ENCODE measurements at regions not wholly inside any gene's neighbourhood (a gene's known extent, or its start where the extent isn't known, plus 50 kb on each side); places are given as distances from the start of the nearest gene placed in this dataset.

DNA sequence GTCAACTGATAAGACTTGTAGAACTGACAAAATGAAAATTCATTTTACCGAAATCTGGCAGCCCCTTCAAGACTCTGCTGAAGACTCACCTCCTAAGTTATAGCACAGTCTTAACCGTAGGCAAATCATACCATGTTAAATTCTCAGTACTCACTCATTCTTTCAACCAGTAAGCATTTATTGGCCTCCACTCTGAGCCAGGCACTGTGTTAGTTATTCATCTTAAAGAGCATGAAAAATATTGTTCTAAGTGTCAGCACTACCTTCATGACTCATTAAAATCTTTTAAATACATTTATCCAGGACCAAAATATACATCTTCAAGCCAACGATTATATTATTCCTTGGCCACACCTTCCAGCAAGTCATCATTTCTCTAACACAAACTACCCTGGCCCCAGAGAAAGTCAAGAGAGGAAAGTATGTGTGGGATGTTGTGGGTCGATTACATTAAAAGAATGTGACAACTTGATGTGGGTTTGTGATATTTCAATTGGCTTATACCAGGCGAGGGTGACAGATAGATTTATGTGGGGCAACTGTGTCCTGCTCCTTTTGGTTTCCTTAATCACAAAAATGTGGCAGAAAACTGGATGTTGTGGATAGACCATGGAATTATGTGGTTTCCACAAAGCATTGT, 55.0 kb downstream of the TMEM30B start:
- Histone ChIP-seq H3K9ac (ENCODE audit: low read length) (no peak overlapping the region), H3K9me3 (ENCODE audit: low read length) (no peaks in the 10 kb centered on the region), H3K27ac (ENCODE audit: low read depth, low read length) (no peak overlapping the region), H3K4me3 (ENCODE audit: low read depth in 1 of 2, low read length in 2 of 2) (no peak overlapping the region), H3K27me3 (ENCODE audit: control insufficient read depth in 1 of 2, insufficient read depth in 2 of 2, low read length in 2 of 2) (no peaks in the 10 kb centered on the region), H3K4me1 (ENCODE audit: insufficient read depth, low read length) (no peaks in the 10 kb centered on the region), H3K36me3 (ENCODE audit: insufficient read depth, low read length) (no peaks in the 10 kb centered on the region)

DNA sequence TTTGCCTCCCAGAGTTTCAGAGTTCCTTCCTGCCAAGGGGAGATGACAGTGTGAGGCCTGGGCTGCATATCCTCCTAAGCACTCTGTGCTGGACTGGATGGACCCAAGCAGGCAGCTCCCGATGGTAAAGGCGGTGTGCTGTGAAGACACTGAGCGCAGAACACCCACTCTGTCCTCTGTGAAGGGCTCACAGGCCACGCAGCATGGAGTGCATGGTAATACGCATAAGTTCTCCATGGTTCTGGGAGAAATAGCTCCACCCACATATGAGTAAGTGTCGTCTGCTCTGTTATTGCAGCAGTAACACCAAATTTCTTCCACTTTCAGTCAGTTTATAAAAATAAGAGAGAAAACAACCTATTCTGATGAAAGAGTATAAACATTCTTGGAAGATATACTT, 55.8 kb downstream of the TMEM30B start:
- H3K4me1 ChIP-seq (ENCODE audit: insufficient read depth, low read length) = no peaks in the 10 kb centered on the region
- no peak overlapping the region for H3K9ac ChIP-seq (ENCODE audit: low read length)
- no peak overlapping the region for H3K4me3 ChIP-seq (ENCODE audit: low read depth in 1 of 2, low read length in 2 of 2)
- no peak overlapping the region for H3K27ac ChIP-seq (ENCODE audit: low read depth, low read length)
- H3K27me3 ChIP-seq (ENCODE audit: control insufficient read depth in 1 of 2, insufficient read depth in 2 of 2, low read length in 2 of 2) = no peaks in the 10 kb centered on the region
- H3K36me3 ChIP-seq (ENCODE audit: insufficient read depth, low read length) = no peaks in the 10 kb centered on the region
- no peaks in the 10 kb centered on the region for H3K9me3 ChIP-seq (ENCODE audit: low read length)

DNA sequence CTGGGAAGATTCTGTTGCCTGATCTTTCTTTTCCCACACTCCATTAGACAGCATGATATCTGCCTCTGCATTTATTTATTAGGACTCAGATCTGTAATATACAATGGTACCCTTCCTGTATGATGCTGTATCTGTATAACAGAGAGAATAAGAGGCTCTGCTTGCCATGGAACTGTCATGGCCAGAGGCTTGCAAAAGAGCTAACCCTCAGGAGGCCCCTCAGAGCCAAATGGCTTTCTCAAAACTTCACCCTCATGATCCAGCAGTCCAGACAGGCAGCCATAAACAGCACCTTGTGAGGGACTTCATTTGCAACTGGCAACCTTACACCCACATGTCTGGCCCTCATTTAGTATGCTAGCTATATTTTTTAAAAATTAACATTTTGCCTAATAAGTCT, 57.6 kb downstream of the TMEM30B start:
- no peak overlapping the region for H3K9ac ChIP-seq (ENCODE audit: low read length)
- H3K36me3 ChIP-seq (ENCODE audit: insufficient read depth, low read length) = no peaks in the 10 kb centered on the region
- H3K4me3 ChIP-seq (ENCODE audit: low read depth in 1 of 2, low read length in 2 of 2) = no peak overlapping the region
- H3K9me3 ChIP-seq (ENCODE audit: low read length) = no peaks in the 10 kb centered on the region
- H3K27ac ChIP-seq (ENCODE audit: low read depth, low read length) = no peak overlapping the region
- peaks cover 0 to 3% of the 10 kb centered on the region in 2 donors for H3K27me3 ChIP-seq (ENCODE audit: control insufficient read depth in 1 of 2, insufficient read depth in 2 of 2, low read length in 2 of 2)
- H3K4me1 ChIP-seq (ENCODE audit: insufficient read depth, low read length) = no peaks in the 10 kb centered on the region

DNA sequence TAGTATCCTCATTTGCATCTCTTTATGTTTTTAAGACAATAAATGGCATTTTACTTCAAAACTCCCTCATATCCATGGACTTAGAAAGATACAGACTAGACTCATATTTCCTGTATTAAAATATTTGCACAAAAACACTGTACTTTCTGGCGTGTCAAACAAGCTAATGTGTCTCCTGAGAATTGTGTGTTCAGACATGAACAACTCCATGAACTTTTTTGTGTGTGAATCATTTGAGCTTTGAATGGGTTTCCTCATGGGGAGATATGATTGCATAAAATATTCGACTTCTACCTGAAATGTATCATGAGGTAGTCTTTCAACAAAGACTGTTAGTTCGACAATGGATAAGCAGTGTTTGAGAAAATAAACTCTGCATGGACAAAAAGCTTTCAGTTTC, 58.8 kb downstream of the TMEM30B start:
- Histone ChIP-seq H3K4me1 (ENCODE audit: insufficient read depth, low read length) (no peaks in the 10 kb centered on the region), H3K9me3 (ENCODE audit: low read length) (no peaks in the 10 kb centered on the region), H3K27ac (ENCODE audit: low read depth, low read length) (no peak overlapping the region), H3K9ac (ENCODE audit: low read length) (no peak overlapping the region), H3K27me3 (ENCODE audit: control insufficient read depth in 1 of 2, insufficient read depth in 2 of 2, low read length in 2 of 2) (peaks cover 0 to 5% of the 10 kb centered on the region in 2 donors), H3K4me3 (ENCODE audit: low read depth in 1 of 2, low read length in 2 of 2) (no peak overlapping the region), H3K36me3 (ENCODE audit: insufficient read depth, low read length) (no peaks in the 10 kb centered on the region)

GRCh38 chr14:61221906-61222305, 59.2 kb downstream of the TMEM30B start:
- Histone ChIP-seq H3K9ac (ENCODE audit: low read length) (no peak overlapping the region), H3K27me3 (ENCODE audit: control insufficient read depth in 1 of 2, insufficient read depth in 2 of 2, low read length in 2 of 2) (peaks cover 0 to 5% of the 10 kb centered on the region in 2 donors), H3K4me3 (ENCODE audit: low read depth in 1 of 2, low read length in 2 of 2) (no peak overlapping the region), H3K27ac (ENCODE audit: low read depth, low read length) (no peak overlapping the region), H3K4me1 (ENCODE audit: insufficient read depth, low read length) (no peaks in the 10 kb centered on the region), H3K36me3 (ENCODE audit: insufficient read depth, low read length) (no peaks in the 10 kb centered on the region), H3K9me3 (ENCODE audit: low read length) (no peaks in the 10 kb centered on the region)

DNA sequence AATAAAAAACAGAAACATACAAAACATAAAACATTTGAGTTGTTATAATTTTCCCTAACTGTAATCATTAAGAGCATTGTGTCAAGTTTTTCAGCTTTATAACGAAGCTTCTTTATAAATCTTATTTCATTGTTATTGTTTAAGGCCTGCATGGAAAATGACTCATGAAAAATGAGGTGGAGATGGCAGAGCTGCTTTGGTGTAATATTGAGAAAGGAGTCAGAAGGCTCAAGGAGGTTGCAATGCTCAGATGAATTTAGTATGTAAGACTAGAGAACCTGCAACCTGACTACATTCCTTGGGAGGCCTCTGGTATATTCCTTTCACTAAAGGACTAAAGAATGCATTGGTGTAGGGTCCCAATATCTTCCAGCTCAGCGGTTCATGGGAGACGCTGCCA, 61.5 kb downstream of the TMEM30B start:
- Histone ChIP-seq H3K4me3 (ENCODE audit: low read depth in 1 of 2, low read length in 2 of 2) (no peak overlapping the region), H3K4me1 (ENCODE audit: insufficient read depth, low read length) (no peaks in the 10 kb centered on the region), H3K27ac (ENCODE audit: low read depth, low read length) (no peak overlapping the region), H3K9ac (ENCODE audit: low read length) (no peak overlapping the region), H3K9me3 (ENCODE audit: low read length) (no peaks in the 10 kb centered on the region), H3K27me3 (ENCODE audit: control insufficient read depth in 1 of 2, insufficient read depth in 2 of 2, low read length in 2 of 2) (peaks cover 0 to 5% of the 10 kb centered on the region in 2 donors), H3K36me3 (ENCODE audit: insufficient read depth, low read length) (no peaks in the 10 kb centered on the region)

GRCh38 chr14:61219256-61219655, 61.9 kb downstream of the TMEM30B start:
- Histone ChIP-seq H3K36me3 (ENCODE audit: insufficient read depth, low read length) (no peaks in the 10 kb centered on the region), H3K9me3 (ENCODE audit: low read length) (no peaks in the 10 kb centered on the region), H3K4me1 (ENCODE audit: insufficient read depth, low read length) (no peaks in the 10 kb centered on the region), H3K4me3 (ENCODE audit: low read depth in 1 of 2, low read length in 2 of 2) (no peak overlapping the region), H3K27ac (ENCODE audit: low read depth, low read length) (no peak overlapping the region), H3K27me3 (ENCODE audit: control insufficient read depth in 1 of 2, insufficient read depth in 2 of 2, low read length in 2 of 2) (peaks cover 0 to 5% of the 10 kb centered on the region in 2 donors), H3K9ac (ENCODE audit: low read length) (no peak overlapping the region)

- no peak overlapping the region for H3K4me3 ChIP-seq (ENCODE audit: low read depth in 1 of 2, low read length in 2 of 2)
- H3K4me1 ChIP-seq (ENCODE audit: insufficient read depth, low read length) = no peaks in the 10 kb centered on the region
- no peak overlapping the region for H3K27ac ChIP-seq (ENCODE audit: low read depth, low read length)
- H3K9ac ChIP-seq (ENCODE audit: low read length) = no peak overlapping the region
- H3K36me3 ChIP-seq (ENCODE audit: insufficient read depth, low read length) = no peaks in the 10 kb centered on the region
- H3K9me3 ChIP-seq (ENCODE audit: low read length) = no peaks in the 10 kb centered on the region
- peaks cover 0 to 5% of the 10 kb centered on the region in 2 donors for H3K27me3 ChIP-seq (ENCODE audit: control insufficient read depth in 1 of 2, insufficient read depth in 2 of 2, low read length in 2 of 2)
These were observed 62.4 kb downstream of the TMEM30B start for GRCh38 chr14:61218767-61219166.

GRCh38 chr14:61218157-61218556, 63.0 kb downstream of the TMEM30B start:
- Histone ChIP-seq H3K27me3 (ENCODE audit: control insufficient read depth in 1 of 2, insufficient read depth in 2 of 2, low read length in 2 of 2) (peaks cover 0 to 5% of the 10 kb centered on the region in 2 donors), H3K9me3 (ENCODE audit: low read length) (no peaks in the 10 kb centered on the region), H3K9ac (ENCODE audit: low read length) (no peak overlapping the region), H3K36me3 (ENCODE audit: insufficient read depth, low read length) (no peaks in the 10 kb centered on the region), H3K4me1 (ENCODE audit: insufficient read depth, low read length) (no peaks in the 10 kb centered on the region), H3K4me3 (ENCODE audit: low read depth in 1 of 2, low read length in 2 of 2) (no peak overlapping the region), H3K27ac (ENCODE audit: low read depth, low read length) (no peak overlapping the region)

DNA sequence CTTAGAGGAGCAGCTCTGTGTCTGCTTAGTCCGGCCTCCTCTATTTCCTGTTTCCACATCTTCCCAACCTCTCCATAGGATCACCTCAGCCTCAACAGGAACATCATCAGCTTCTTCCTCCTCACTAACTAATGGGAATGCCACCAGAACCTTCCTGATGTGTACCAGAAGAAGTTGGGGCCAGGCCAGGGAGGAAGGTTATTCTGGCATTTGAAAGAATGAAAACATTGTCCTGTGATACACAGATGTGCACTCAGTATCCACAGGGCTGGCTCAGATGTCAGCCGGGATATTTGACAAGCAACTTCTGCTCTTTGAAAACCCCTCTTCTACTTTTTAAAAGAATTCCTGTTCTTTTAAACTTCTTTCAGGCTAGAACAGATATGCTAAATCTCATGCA, 63.6 kb downstream of the TMEM30B start:
- Histone ChIP-seq H3K9me3 (ENCODE audit: low read length) (no peaks in the 10 kb centered on the region), H3K9ac (ENCODE audit: low read length) (no peak overlapping the region), H3K36me3 (ENCODE audit: insufficient read depth, low read length) (no peaks in the 10 kb centered on the region), H3K27ac (ENCODE audit: low read depth, low read length) (no peak overlapping the region), H3K27me3 (ENCODE audit: control insufficient read depth in 1 of 2, insufficient read depth in 2 of 2, low read length in 2 of 2) (peaks cover 0 to 5% of the 10 kb centered on the region in 2 donors), H3K4me1 (ENCODE audit: insufficient read depth, low read length) (no peaks in the 10 kb centered on the region), H3K4me3 (ENCODE audit: low read depth in 1 of 2, low read length in 2 of 2) (no peak overlapping the region)

DNA sequence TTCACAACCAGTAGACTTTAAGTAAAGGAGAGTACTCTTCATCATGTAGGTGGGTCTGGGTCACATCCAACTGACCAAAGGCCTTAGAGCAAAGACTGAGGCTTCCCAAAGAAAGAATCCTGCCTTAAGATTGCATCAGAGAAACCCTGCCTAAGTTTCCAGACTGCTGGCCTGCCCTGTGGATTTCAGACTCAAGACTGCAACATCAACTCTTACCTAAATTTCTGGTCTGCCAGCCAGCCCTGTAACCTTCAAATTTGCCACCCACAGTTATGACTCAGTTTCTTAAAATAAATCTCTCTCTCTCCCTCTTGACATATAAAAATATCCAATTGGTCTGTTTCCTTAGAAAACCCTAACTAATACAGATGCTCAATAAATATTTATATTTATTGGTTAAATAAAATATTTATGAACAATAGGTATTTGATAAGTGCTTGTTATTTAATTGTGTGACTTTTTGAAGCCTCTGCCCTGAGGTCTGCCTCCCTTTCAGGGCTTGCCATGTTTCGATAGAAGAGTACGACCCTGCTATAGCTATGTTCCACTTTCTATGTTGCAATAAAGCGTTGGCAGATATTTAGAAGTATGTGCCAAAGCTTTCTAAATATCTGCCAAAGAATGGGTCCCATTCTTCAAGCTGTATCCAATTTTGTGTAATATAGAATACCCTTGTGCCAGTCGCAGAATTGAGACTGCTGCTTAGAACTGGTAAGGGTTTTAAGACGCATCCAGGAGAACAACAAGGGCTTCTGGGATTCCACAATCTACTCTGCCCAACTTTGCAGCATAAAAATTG, 65.7 kb downstream of the TMEM30B start:
- no peak overlapping the region for H3K27ac ChIP-seq (ENCODE audit: low read depth, low read length)
- H3K4me3 ChIP-seq (ENCODE audit: low read depth in 1 of 2, low read length in 2 of 2) = no peak overlapping the region
- no peak overlapping the region for H3K9ac ChIP-seq (ENCODE audit: low read length)
- no peaks in the 10 kb centered on the region for H3K9me3 ChIP-seq (ENCODE audit: low read length)
- peaks cover 0 to 5% of the 10 kb centered on the region in 2 donors for H3K27me3 ChIP-seq (ENCODE audit: control insufficient read depth in 1 of 2, insufficient read depth in 2 of 2, low read length in 2 of 2)
- H3K36me3 ChIP-seq (ENCODE audit: insufficient read depth, low read length) = no peaks in the 10 kb centered on the region
- H3K4me1 ChIP-seq (ENCODE audit: insufficient read depth, low read length) = no peaks in the 10 kb centered on the region

DNA sequence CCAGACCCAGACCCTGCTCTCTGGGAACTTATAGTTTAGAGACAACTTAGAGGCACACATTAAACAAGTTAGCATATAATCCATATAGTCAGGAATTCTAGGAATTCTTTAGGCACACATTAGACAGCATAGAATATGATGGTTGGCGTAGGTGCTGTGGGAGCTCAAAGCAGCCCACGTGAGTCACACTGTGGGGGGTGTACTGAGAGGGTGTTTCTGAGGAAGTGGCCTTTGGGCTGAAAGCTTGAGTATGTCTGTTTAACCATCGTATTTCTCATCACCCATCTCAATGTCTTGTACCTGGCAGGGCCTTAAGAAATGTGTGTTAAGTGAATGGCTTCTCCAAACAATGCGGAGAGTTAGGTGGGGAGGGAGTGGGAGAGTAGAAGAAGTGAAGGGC, 67.2 kb downstream of the TMEM30B start:
- H3K27me3 ChIP-seq (ENCODE audit: control insufficient read depth in 1 of 2, insufficient read depth in 2 of 2, low read length in 2 of 2) = peaks cover 0 to 5% of the 10 kb centered on the region in 2 donors
- H3K4me1 ChIP-seq (ENCODE audit: insufficient read depth, low read length) = no peaks in the 10 kb centered on the region
- no peak overlapping the region for H3K27ac ChIP-seq (ENCODE audit: low read depth, low read length)
- H3K9ac ChIP-seq (ENCODE audit: low read length) = no peak overlapping the region
- no peak overlapping the region for H3K4me3 ChIP-seq (ENCODE audit: low read depth in 1 of 2, low read length in 2 of 2)
- no peaks in the 10 kb centered on the region for H3K36me3 ChIP-seq (ENCODE audit: insufficient read depth, low read length)
- H3K9me3 ChIP-seq (ENCODE audit: low read length) = no peaks in the 10 kb centered on the region
